Muscle layer of duodenum (tissue), 2 donors: ENCODE measurements at regions not wholly inside any gene's neighbourhood (a gene's known extent, or its start where the extent isn't known, plus 50 kb on each side); places are given as distances from the start of the nearest gene placed in this dataset.

ENCODE experiments used
- H3K27ac ChIP-seq: one replicate; pipeline ENCODE4 v1.7.0; 2013; ENCODE audit warnings: mild to moderate bottlenecking, low read length
- H3K27me3 ChIP-seq: one replicate; pipeline ENCODE4 v1.7.0; 2013; ENCODE audit warnings: low read depth, mild to moderate bottlenecking, control low read depth, low read length
- H3K36me3 ChIP-seq, 2 donors: one replicate each; pipeline ENCODE4 v1.7.0; 2013; ENCODE audit warnings: low read length in 2 of 2, control low read depth in 1 of 2, mild to moderate bottlenecking in 1 of 2; ENCODE audit not compliant: insufficient read depth in 2 of 2, control insufficient read depth in 1 of 2
- H3K4me1 ChIP-seq, 2 donors: one replicate each; pipeline ENCODE4 v1.7.0; 2013; ENCODE audit warnings: low read length in 2 of 2, mild to moderate bottlenecking in 2 of 2, control low read depth in 1 of 2, moderate library complexity in 1 of 2; ENCODE audit not compliant: insufficient read depth in 2 of 2, control insufficient read depth in 1 of 2
- H3K4me3 ChIP-seq, 2 donors: one replicate each; pipeline ENCODE4 v1.7.0; 2013; ENCODE audit warnings: low read length in 2 of 2, low read depth in 1 of 2, mild to moderate bottlenecking in 1 of 2
- H3K9me3 ChIP-seq, 2 donors: one replicate each; pipeline ENCODE4 v1.7.0; 2013; ENCODE audit warnings: low read length in 2 of 2, control low read depth in 1 of 2, mild to moderate bottlenecking in 1 of 2; ENCODE audit not compliant: control insufficient read depth in 1 of 2
- donor health status: healthy.

DNA sequence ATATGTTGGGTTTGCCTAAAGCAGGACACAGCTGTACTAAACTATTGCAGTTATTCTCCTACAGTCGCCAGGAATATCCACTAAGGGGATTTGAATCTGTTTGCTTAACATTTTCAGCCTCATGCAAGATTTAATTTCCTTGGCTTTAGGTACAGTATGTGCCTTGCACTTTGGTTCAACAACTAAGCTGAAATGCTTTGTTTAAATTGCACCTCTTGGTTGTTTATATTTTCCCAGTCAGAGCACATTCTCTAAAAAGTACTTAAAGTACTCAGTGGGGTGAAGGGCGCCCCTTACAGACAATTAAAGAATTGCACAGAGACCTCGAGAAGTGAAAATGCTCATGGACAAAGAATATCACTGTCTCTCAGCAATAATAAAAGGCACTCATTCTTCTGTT, 107.8 kb upstream of the MTNR1B start:
- H3K36me3 ChIP-seq = no peaks in the 10 kb centered on the region
- H3K9me3 ChIP-seq = no peaks in the 10 kb centered on the region
- no peaks in the 10 kb centered on the region for H3K27me3 ChIP-seq
- no peak overlapping the region for H3K4me3 ChIP-seq
- no peaks in the 10 kb centered on the region for H3K4me1 ChIP-seq
- H3K27ac ChIP-seq = no peak overlapping the region

DNA sequence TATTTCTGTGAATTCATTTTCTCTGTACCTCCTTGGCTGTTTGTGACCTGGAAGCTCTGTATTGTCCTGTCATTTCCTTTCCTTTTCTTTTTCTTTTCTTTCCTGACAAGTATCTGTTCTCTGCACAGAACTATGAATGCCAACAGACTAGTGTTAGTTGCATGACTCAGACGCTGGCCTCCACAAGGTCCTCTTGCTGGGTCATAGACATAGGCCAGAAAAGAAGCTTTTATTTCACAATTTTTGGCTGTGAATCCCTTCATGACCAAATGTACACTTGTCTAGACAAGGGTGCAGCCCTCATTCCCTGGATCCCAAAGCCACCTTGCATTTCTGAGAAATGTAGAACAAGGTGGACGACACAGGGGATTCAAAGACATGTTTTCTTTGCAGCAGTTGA, 104.1 kb upstream of the MTNR1B start:
- Histone ChIP-seq H3K27ac (no peak overlapping the region), H3K36me3 (no peaks in the 10 kb centered on the region), H3K4me1 (no peaks in the 10 kb centered on the region)

DNA sequence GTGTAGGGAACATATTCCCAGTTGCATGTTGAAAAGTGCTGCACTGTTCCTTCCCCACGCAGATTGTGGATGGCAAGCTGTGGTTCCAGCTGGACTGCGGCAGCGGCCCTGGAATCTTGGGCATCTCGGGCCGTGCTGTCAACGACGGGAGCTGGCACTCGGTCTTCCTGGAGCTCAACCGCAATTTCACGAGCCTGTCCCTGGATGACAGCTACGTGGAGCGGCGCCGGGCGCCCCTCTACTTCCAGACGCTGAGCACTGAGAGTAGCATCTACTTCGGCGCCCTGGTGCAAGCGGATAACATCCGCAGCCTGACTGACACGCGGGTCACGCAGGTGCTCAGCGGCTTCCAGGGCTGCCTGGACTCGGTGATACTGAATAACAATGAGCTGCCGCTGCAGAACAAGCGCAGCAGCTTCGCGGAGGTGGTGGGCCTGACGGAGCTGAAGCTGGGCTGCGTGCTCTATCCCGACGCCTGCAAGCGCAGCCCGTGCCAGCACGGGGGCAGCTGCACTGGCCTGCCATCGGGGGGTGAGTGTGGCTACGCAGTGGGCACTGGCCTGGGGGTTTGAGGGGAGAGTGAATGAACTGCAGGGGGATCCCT, 102.7 kb upstream of the MTNR1B start:
- no peak overlapping the region for H3K27ac ChIP-seq
- no peaks in the 10 kb centered on the region for H3K9me3 ChIP-seq
- H3K4me1 ChIP-seq = no peaks in the 10 kb centered on the region
- H3K27me3 ChIP-seq = no peaks in the 10 kb centered on the region
- H3K4me3 ChIP-seq = no peak overlapping the region
- H3K36me3 ChIP-seq = no peaks in the 10 kb centered on the region

More for the DNA sequence above, 104.1 kb upstream of the MTNR1B start:
- no peaks in the 10 kb centered on the region for H3K27me3 ChIP-seq
- no peaks in the 10 kb centered on the region for H3K9me3 ChIP-seq
- H3K4me3 ChIP-seq = no peak overlapping the region

DNA sequence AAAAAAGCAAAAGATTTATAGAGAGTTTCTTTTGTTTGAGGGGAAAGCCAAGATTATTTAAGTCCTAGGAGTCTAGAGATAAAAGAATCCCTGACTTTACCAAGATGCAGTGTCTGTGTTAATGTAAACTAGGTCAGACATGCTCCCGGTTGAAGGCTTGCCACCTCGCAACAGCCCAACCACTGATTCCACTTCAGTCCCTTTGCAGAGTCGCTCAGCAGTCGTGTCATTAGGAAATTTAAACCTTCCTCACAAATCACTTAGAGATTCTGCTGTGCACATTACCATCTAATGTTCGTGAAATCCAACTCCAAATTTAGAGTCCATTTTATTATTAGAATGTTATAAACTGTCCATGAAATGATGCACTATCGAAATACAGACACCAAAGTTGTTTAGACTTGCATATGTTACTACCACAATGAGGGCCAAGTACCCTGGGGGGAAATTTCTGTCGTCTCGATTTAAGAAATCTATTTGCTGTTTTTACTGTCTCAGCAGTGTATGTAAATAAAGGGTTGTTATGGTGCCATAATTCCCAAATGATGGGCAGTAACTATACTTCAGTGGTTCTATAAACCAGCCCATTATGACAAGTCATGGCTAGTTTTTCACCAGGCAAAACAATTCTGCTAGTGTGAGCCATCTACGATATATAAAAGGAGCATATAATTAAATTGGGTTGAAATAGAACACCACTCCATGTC, 101.4 kb upstream of the MTNR1B start:
- no peak overlapping the region for H3K27ac ChIP-seq
- no peaks in the 10 kb centered on the region for H3K27me3 ChIP-seq
- no peaks in the 10 kb centered on the region for H3K4me1 ChIP-seq

DNA sequence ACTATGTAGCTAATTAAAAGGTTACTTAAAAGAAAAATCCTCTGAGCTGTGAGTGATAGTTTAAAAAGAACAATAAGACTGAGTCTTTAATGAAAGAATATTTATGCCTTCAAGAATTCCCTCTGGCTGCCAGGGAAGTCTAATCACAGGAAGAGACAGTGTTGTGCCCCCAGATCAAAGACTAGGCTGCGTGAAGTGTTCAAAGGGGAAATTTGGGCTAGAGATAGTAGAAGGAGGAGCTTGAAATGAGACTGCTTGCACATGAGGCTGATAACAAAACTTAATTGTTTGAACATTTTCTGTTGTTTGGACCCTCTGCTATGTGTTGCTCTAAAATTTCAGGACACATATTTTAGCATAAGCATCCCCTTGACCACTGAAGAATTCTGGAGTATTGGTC, 99.7 kb upstream of the MTNR1B start:
- Histone ChIP-seq H3K27me3 (no peaks in the 10 kb centered on the region), H3K4me3 (no peak overlapping the region), H3K9me3 (no peaks in the 10 kb centered on the region), H3K4me1 (no peaks in the 10 kb centered on the region), H3K36me3 (no peaks in the 10 kb centered on the region), H3K27ac (no peak overlapping the region)

More for the DNA sequence above, 101.4 kb upstream of the MTNR1B start:
- Histone ChIP-seq H3K4me3 (no peak overlapping the region), H3K36me3 (no peaks in the 10 kb centered on the region), H3K9me3 (no peaks in the 10 kb centered on the region)

DNA sequence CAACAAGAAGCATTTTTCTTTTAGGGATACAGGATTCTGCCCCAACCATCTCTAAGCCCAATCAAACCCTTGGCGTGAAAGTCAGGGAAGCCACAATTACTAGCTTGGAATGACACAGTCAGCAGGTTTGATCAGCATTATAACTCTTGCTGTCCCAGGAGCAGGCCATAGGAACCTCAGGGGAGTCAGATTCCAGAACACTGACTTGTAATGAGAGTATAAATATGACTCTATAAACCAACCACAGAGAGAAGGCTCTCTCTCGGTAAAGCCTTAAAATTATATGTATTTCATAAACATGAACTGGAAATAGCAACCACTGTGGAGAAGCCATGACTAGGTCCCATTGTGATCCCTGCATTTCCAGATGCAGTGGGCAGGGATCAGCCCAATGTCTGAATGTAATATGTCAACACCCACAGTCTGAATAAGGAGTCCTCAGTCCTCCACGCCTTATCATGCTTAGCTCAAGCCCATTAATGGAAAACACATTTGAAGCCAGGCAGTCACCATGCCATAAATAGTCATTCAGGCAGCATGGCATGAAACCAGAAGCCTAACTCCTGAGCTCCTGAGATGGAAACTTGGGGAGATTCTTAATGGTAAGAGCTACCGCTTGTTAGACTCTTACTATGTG, 99.1 kb upstream of the MTNR1B start:
- H3K4me3 ChIP-seq = no peak overlapping the region
- no peaks in the 10 kb centered on the region for H3K4me1 ChIP-seq
- H3K36me3 ChIP-seq = no peaks in the 10 kb centered on the region
- no peaks in the 10 kb centered on the region for H3K27me3 ChIP-seq
- no peak overlapping the region for H3K27ac ChIP-seq
- no peaks in the 10 kb centered on the region for H3K9me3 ChIP-seq

DNA sequence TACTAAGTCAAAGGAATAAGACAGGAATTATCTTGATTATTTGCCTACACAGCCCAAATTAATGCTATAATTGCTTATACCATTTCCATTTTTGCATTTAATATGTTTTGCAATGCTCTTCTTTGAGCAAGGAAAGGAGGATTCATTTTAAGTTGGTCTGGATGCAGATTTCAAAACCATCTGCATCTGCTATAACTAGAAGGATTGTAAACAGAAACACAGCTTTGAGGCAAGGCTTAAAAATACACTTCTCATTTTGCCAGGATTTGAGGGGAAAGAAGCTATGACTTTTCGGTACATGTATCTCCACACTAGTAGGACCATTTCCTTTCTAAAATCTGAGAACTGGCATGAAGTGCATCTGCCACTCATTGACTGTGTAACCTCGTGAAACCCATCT, 95.9 kb upstream of the MTNR1B start:
- H3K4me1 ChIP-seq = no peaks in the 10 kb centered on the region
- H3K36me3 ChIP-seq = no peaks in the 10 kb centered on the region
- no peak overlapping the region for H3K4me3 ChIP-seq
- no peaks in the 10 kb centered on the region for H3K9me3 ChIP-seq
- no peak overlapping the region for H3K27ac ChIP-seq
- no peaks in the 10 kb centered on the region for H3K27me3 ChIP-seq

DNA sequence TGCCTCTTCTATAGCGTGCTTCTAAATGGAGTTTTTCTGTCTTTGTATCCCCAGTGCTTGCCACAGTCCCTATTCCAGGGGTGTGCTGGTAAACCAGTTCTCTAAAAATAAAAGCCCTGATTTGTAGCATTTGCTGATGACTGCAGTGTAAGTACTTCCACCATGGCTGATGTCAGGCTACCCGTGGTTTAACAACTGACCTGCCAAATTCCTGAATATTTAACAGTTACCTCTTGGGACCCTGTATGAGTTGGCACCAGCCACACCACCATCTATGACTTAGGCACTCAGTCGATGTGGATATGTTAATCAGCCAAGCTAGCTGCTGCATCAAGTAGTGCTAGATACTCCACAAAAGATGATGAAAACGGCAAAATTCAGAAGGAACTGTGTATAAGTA, 94.0 kb upstream of the MTNR1B start:
- H3K27me3 ChIP-seq = no peaks in the 10 kb centered on the region
- H3K4me3 ChIP-seq = no peak overlapping the region
- H3K27ac ChIP-seq = no peak overlapping the region
- H3K9me3 ChIP-seq = no peaks in the 10 kb centered on the region
- H3K4me1 ChIP-seq = no peaks in the 10 kb centered on the region
- H3K36me3 ChIP-seq = no peaks in the 10 kb centered on the region

DNA sequence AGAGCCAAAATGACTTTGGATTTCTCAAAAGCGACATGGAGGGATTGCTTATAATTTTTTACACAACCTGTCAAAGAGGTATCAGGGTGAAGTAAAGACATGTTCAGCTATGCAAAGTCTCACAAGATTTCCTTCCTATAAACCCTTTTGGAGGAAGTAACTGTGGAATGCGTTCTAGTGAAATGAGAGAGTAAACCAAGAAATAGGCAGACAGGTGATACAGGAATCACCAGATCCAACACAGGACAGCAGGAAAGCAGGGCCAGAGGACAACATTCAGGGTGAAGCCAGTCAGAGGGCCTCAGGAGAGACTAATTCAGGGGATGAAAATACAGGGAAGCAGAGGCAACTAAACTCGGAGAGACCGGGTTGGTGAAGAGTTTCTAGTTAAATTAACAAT, 90.4 kb upstream of the MTNR1B start:
- H3K27ac ChIP-seq = no peak overlapping the region
- no peaks in the 10 kb centered on the region for H3K9me3 ChIP-seq
- H3K27me3 ChIP-seq = no peaks in the 10 kb centered on the region
- H3K36me3 ChIP-seq = no peaks in the 10 kb centered on the region
- H3K4me1 ChIP-seq = no peaks in the 10 kb centered on the region
- no peak overlapping the region for H3K4me3 ChIP-seq

DNA sequence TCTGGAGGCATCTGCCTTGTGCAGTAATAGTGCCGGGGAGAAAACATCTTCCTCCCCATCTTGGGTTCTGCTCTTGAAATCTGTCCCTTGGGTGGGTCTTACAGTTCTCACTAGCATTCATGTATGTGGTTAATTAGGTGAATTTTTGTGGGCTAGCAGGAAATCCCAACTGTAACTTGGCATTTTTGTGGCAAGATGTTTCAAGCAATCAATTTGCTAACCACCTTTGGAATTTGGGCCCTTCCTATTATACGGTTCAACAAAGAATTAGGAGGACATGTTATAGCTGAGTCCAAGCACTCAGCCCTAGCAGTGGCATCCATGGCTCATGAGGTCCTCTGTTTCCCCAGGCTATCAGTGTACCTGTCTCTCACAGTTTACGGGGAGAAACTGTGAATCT, 89.1 kb upstream of the MTNR1B start:
- H3K4me1 ChIP-seq = no peaks in the 10 kb centered on the region
- no peaks in the 10 kb centered on the region for H3K36me3 ChIP-seq
- no peaks in the 10 kb centered on the region for H3K9me3 ChIP-seq
- H3K27me3 ChIP-seq = no peaks in the 10 kb centered on the region
- no peak overlapping the region for H3K4me3 ChIP-seq
- H3K27ac ChIP-seq = no peak overlapping the region

DNA sequence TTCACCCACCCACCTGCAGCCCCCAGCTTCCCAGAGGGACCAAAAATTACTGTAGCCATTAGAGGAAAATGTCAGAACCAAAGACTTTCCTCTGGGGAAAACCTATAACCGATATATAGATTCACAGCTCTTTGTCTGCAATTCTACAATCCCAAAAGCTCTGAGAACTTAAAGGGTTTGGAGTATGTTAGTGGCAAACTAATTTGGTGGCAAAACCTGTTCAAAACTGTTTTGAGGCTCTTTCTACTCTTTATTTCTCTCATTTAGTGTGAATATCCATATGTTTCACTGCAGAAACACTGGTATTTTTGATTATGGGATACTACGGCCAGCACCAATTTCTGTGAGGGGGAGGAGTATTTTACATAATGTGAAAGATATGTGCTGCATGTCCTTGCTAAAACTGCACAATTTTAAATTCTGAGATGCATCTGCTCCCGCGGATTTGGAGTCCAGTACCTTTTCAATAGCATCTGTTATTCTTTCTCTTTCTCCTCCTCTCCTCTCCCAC, 87.5 kb upstream of the MTNR1B start:
- Histone ChIP-seq H3K36me3 (no peaks in the 10 kb centered on the region), H3K4me1 (no peaks in the 10 kb centered on the region), H3K9me3 (no peaks in the 10 kb centered on the region), H3K27me3 (no peaks in the 10 kb centered on the region), H3K27ac (no peak overlapping the region), H3K4me3 (no peak overlapping the region)
